Mesenchymal stem cell (in vitro differentiated cells and primary cell): ENCODE measurements at regions not wholly inside any gene's neighbourhood (a gene's known extent, or its start where the extent isn't known, plus 50 kb on each side); places are given as distances from the start of the nearest gene placed in this dataset.
"Not testable (repeated sequence)": the region's sequence is repeated elsewhere in the genome, so short reads cannot be mapped to it uniquely, and the experiment has no call there.

Experiments
- DNase-seq: peaks from one replicate; pipeline ENCODE4 v3.0.0-alpha.2; 2013
- H2AFZ ChIP-seq: one replicate; pipeline ENCODE4 v1.6.1; 2013; ENCODE audit warnings: low read depth, mild to moderate bottlenecking, control low read depth, inconsistent platforms, low read length, moderate library complexity
- H2AK5ac ChIP-seq: 2 replicates; pipeline ENCODE4 v1.6.1; 2013; ENCODE audit warnings: low read length, moderate library complexity, mild to moderate bottlenecking, inconsistent platforms; ENCODE audit not compliant: severe bottlenecking
- H2BK120ac ChIP-seq: one replicate; pipeline ENCODE4 v1.6.1; 2013; ENCODE audit warnings: low read depth, mild to moderate bottlenecking, inconsistent platforms, low read length, moderate library complexity
- H2BK12ac ChIP-seq, 2 experiments: one replicate each; pipeline ENCODE4 v1.6.1; 2013; ENCODE audit warnings: inconsistent platforms in 2 of 2, low read length in 2 of 2, mild to moderate bottlenecking in 2 of 2, moderate library complexity in 2 of 2, control low read depth in 1 of 2
- H2BK15ac ChIP-seq: one replicate; pipeline ENCODE4 v1.6.1; 2013; ENCODE audit warnings: mild to moderate bottlenecking, low read depth, inconsistent platforms; ENCODE audit not compliant: poor library complexity, severe bottlenecking
- H2BK5ac ChIP-seq: 2 replicates; pipeline ENCODE4 v1.6.1; 2013; ENCODE audit warnings: low read depth, mild to moderate bottlenecking, low read length, control low read depth, inconsistent platforms; ENCODE audit not compliant: poor library complexity, severe bottlenecking
- H3K14ac ChIP-seq, 2 experiments: one replicate each; pipeline ENCODE4 v1.6.1; 2013; ENCODE audit warnings: inconsistent platforms in 2 of 2, low read length in 2 of 2, control low read depth in 1 of 2, mild to moderate bottlenecking in 1 of 2, moderate library complexity in 1 of 2
- H3K18ac ChIP-seq, 2 experiments: one replicate each; pipeline ENCODE4 v1.6.1; 2013; ENCODE audit warnings: inconsistent platforms in 2 of 2, low read length in 2 of 2, control low read depth in 1 of 2, low read depth in 1 of 2, mild to moderate bottlenecking in 1 of 2
- H3K23ac ChIP-seq, 2 experiments: one replicate each; pipeline ENCODE4 v1.6.1; 2013; ENCODE audit warnings: inconsistent platforms in 2 of 2, low read length in 2 of 2, mild to moderate bottlenecking in 2 of 2, moderate library complexity in 2 of 2, control low read depth in 1 of 2
- H3K27ac ChIP-seq: 2 replicates; pipeline ENCODE4 v1.5.1; 2013; ENCODE audit warnings: mild to moderate bottlenecking, moderate library complexity, low read length, control low read depth, inconsistent platforms; ENCODE audit not compliant: poor library complexity, severe bottlenecking
- H3K27me3 ChIP-seq, 2 experiments: 2 replicates each; pipeline versions ENCODE4 v1.6.1 to v1.7.0; 2013; ENCODE audit warnings: low read length in 2 of 2, mild to moderate bottlenecking in 2 of 2, moderate library complexity in 2 of 2, control low read depth in 1 of 2, inconsistent platforms in 1 of 2; ENCODE audit not compliant: control insufficient read depth in 1 of 2, insufficient read depth in 1 of 2
- H3K36me3 ChIP-seq, 2 experiments: 2 replicates each; pipeline versions ENCODE4 v1.6.1 to v1.7.0; 2013; ENCODE audit warnings: low read length in 2 of 2, control low read depth in 1 of 2, inconsistent platforms in 1 of 2, low read depth in 1 of 2, mild to moderate bottlenecking in 1 of 2; ENCODE audit not compliant: insufficient read depth in 2 of 2, control insufficient read depth in 1 of 2
- H3K4ac ChIP-seq, 2 experiments: one replicate each; pipeline ENCODE4 v1.6.1; 2013; ENCODE audit warnings: inconsistent platforms in 2 of 2, low read length in 2 of 2, mild to moderate bottlenecking in 2 of 2, moderate library complexity in 2 of 2, control low read depth in 1 of 2, low read depth in 1 of 2
- H3K4me1 ChIP-seq: 2 replicates; pipeline ENCODE4 v1.6.1; 2013; ENCODE audit warnings: low read depth, low read length, control low read depth; ENCODE audit not compliant: control insufficient read depth, insufficient read depth
- H3K4me2 ChIP-seq: 2 replicates; pipeline ENCODE4 v1.6.1; 2013; ENCODE audit warnings: low read length, mild to moderate bottlenecking, inconsistent platforms; ENCODE audit not compliant: poor library complexity, severe bottlenecking
- H3K4me3 ChIP-seq, 2 experiments: 2 replicates each; pipeline versions ENCODE4 v1.5.1 to v1.7.0; 2013; ENCODE audit warnings: low read length in 2 of 2, mild to moderate bottlenecking in 2 of 2, control low read depth in 1 of 2, low read depth in 1 of 2; ENCODE audit not compliant: insufficient read depth in 1 of 2
- H3K79me1 ChIP-seq: replicated peaks from 2 replicates; pipeline ENCODE4 v1.6.1; 2013; ENCODE audit warnings: mild to moderate bottlenecking, control low read depth, low read length, inconsistent platforms; ENCODE audit not compliant: poor library complexity, severe bottlenecking
- H3K9ac ChIP-seq: 2 replicates; pipeline ENCODE4 v1.7.0; 2013; ENCODE audit warnings: mild to moderate bottlenecking, low read length, moderate library complexity
- H3K9me3 ChIP-seq: 2 replicates; pipeline ENCODE4 v1.7.0; 2013; ENCODE audit warnings: mild to moderate bottlenecking, low read length; ENCODE audit not compliant: control insufficient read depth
- H4K8ac ChIP-seq: one replicate; pipeline ENCODE4 v1.6.1; 2013; ENCODE audit warnings: inconsistent platforms, mild to moderate bottlenecking, low read length, moderate library complexity
- H4K91ac ChIP-seq: one replicate; pipeline ENCODE4 v1.6.1; 2013; ENCODE audit warnings: mild to moderate bottlenecking, low read length, inconsistent platforms
- WGBS: methylation state at CpG from one replicate; pipeline ENCODE4 v1.1.7; 2013; ENCODE audit warnings: mixed read lengths; 5-methylcytosine and 5-hydroxymethylcytosine counted together

DNA sequence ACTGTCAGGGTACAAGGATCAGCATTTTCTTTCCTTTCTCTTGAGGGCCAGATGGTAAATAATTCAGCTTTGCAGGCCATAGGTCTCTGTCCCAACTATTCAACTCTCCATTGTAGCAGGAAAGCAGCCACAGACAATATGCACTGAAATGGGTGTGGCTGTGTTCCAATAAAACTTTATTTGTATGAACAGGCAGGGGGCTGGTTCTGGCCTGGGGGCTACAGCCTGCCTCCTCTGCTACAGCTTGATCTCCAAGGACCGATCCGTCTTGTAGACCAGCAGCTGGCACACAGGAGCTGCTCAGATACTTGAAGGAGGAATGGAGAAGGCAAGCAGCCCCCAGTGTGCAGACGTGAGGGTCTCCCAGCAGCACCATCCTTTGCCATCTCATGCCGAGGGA, 127.1 kb downstream of the OTOP1 start:
- H2BK5ac ChIP-seq, DNase-seq: not testable (repeated sequence)

DNA sequence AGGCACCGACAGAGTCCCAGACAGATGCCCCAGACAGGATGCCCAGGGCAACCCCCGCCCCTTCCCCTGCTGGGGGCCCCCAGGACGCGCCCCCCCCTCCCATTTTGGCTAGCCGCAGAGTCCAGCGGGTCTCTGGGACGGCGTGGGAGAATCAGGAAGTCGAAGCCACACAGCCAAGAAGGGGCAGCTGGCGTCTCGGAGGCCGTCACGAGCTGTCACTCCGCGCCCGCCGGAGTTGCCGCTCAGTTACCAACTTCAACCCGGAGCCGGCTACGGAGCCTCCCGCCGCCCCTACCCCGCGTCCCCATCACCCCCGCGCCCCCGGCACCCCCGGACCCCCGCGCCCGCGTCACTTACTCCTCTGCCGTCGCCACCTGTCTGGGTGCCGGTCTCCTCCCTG, 119.8 kb downstream of the OTOP1 start:
- H3K23ac ChIP-seq, H4K8ac ChIP-seq, H3K14ac ChIP-seq, H4K91ac ChIP-seq, H3K9me3 ChIP-seq, H3K36me3 ChIP-seq, H3K4ac ChIP-seq, H2BK12ac ChIP-seq, H2AFZ ChIP-seq, H2BK15ac ChIP-seq, H2AK5ac ChIP-seq, H3K18ac ChIP-seq, DNase-seq, H2BK5ac ChIP-seq, H3K4me3 ChIP-seq, H3K9ac ChIP-seq, H3K79me1 ChIP-seq, H3K4me1 ChIP-seq, H3K27ac ChIP-seq, H2BK120ac ChIP-seq: not testable (repeated sequence)
- WGBS: 5% methylated on average over 8 of the region's 36 CpGs
- Histone ChIP-seq H3K27me3 (peaks cover 19 to 26% of the 10 kb centered on the region in 2 experiments), H3K4me2 (peak overlapping the region; percentile 50)

More for the DNA sequence above, 127.1 kb downstream of the OTOP1 start:
- H3K4me1 ChIP-seq, H4K91ac ChIP-seq, H3K4me2 ChIP-seq, H3K79me1 ChIP-seq, H4K8ac ChIP-seq, H3K9ac ChIP-seq, H3K4me3 ChIP-seq, H2BK15ac ChIP-seq, H3K4ac ChIP-seq, H3K18ac ChIP-seq, H3K23ac ChIP-seq, H2AK5ac ChIP-seq, H2AFZ ChIP-seq, H3K9me3 ChIP-seq, H2BK120ac ChIP-seq, H3K14ac ChIP-seq, H3K36me3 ChIP-seq, H3K27ac ChIP-seq, H3K27me3 ChIP-seq, H2BK12ac ChIP-seq: not testable (repeated sequence)
- no CpG with 5 or more reads among the region's 4 CpGs for WGBS

DNA sequence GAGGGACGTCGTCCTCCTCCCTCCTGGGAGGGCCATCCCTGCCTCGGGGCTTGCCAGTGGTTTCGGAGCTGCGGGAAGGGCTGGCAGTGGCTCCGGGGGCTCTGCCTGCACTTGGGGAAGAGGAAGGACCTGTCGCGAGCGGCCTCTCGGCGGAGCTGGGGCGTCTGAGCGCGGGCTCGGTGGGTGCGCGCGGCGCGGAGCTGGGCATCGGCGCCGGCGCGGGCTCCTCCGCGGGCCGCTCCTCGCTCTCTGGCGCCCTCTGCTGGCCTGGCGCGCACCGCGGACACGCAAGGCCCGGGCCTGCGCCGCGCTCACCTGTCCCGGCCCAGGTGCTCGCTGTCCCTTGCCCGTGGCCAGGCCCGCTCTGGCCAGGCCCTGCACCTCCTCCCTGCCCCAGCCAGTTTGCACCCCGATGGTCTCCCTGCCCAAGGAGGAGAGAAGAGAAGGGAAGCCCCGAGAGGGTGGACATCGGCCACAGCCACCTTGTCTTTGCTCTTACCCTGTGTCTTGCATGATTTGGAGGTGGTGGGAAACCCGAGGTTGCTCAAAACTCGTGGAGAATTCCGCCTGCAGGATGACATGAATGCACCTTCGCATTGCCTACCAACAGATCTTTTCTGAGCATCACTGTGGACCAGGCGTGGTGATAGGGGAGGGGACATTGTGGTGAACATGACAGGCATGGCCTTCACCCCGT, 119.2 kb downstream of the OTOP1 start:
- 15% methylated on average over 30 of the region's 52 CpGs for WGBS

DNA sequence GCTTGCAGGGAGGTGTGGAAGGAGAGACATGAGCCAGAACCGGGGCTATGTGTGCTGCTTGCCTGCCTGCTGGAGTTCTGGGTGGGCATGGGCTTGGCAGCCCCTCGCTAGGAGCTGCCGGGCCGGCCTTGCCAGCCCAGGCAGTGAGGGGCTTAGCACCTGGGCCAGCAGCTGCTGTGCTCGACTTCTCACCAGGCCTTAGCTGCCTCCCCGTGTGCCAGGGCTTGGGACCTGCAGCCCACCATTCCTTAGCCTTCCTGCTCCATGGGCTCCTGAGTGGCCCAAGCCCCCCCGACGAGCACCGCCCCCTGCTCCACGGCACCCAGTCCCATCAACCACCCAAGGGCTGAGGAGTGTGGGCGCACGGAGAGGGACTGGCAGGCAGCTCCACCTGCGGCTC, 111.3 kb downstream of the OTOP1 start:
- 76% methylated on average over 10 of the region's 13 CpGs for WGBS

More for the DNA sequence above, 119.2 kb downstream of the OTOP1 start:
- Histone ChIP-seq H4K8ac (peak overlapping the region; percentile 37), H3K27me3 (peaks cover 19 to 26% of the 10 kb centered on the region in 2 experiments), H3K4me3 (peak overlapping the region; percentile 49 to 61), H3K4me2 (peak overlapping the region; percentile 84), H2AFZ (peak overlapping the region; percentile 85)
- H4K91ac ChIP-seq, H3K23ac ChIP-seq, H2BK15ac ChIP-seq, H3K9ac ChIP-seq, H3K36me3 ChIP-seq, H3K14ac ChIP-seq, H3K4me1 ChIP-seq, H3K9me3 ChIP-seq, H2BK12ac ChIP-seq, H2AK5ac ChIP-seq, H2BK5ac ChIP-seq, H3K4ac ChIP-seq, H3K27ac ChIP-seq, H3K18ac ChIP-seq, H3K79me1 ChIP-seq, H2BK120ac ChIP-seq: not testable (repeated sequence)
- peak; percentile 36 for DNase-seq

More for the DNA sequence above, 111.3 kb downstream of the OTOP1 start:
- not testable (repeated sequence) for H3K27ac ChIP-seq, H3K23ac ChIP-seq, H3K36me3 ChIP-seq, H2AK5ac ChIP-seq, H3K9me3 ChIP-seq, H3K4me1 ChIP-seq, H3K79me1 ChIP-seq, H3K27me3 ChIP-seq, H4K91ac ChIP-seq, H3K14ac ChIP-seq, H2BK12ac ChIP-seq, H3K4me2 ChIP-seq, H2BK120ac ChIP-seq, H4K8ac ChIP-seq, DNase-seq, H2AFZ ChIP-seq, H3K18ac ChIP-seq, H2BK5ac ChIP-seq, H3K9ac ChIP-seq, H2BK15ac ChIP-seq, H3K4me3 ChIP-seq, H3K4ac ChIP-seq
